ENCODE measurements at regions not wholly inside any gene's neighbourhood (a gene's known extent, or its start where the extent isn't known, plus 50 kb on each side); places are given as distances from the start of the nearest gene placed in this dataset.

- Mint-ChIP-seq H3K4me1 (ENCODE audit: low read depth) (no peaks in the 10 kb centered on the region), H3K36me3 (ENCODE audit: insufficient read depth) (no peaks in the 10 kb centered on the region), H3K27me3 (peaks cover 3% of the 10 kb centered on the region), H3K9me3 (ENCODE audit: low read depth) (no peaks in the 10 kb centered on the region), H3K27ac (no peak overlapping the region), H3K4me3 (ENCODE audit: low read depth) (no peak overlapping the region)
- DNase-seq (ENCODE audit: low spot score, unreplicated experiment): no peak
- no peak for TF ChIP-seq CTCF (IDR thresholded peaks at IDR 0.05; ENCODE audit: unreplicated experiment)
Observed at GRCh38 chr13:53135301-53135700, 106.7 kb downstream of the OLFM4 start.

GRCh38 chr13:53136554-53137215 lies 108.1 kb downstream of the OLFM4 start:
- Mint-ChIP-seq H3K4me3 (ENCODE audit: low read depth) (no peak overlapping the region), H3K4me1 (ENCODE audit: low read depth) (no peaks in the 10 kb centered on the region), H3K9me3 (ENCODE audit: low read depth) (no peaks in the 10 kb centered on the region), H3K27me3 (peaks cover 3% of the 10 kb centered on the region), H3K27ac (no peak overlapping the region), H3K36me3 (ENCODE audit: insufficient read depth) (no peaks in the 10 kb centered on the region)
- no peak for TF ChIP-seq CTCF (IDR thresholded peaks at IDR 0.05; ENCODE audit: unreplicated experiment)
- no peak for DNase-seq (ENCODE audit: low spot score, unreplicated experiment)

GRCh38 chr13:53137779-53138178 lies 109.2 kb downstream of the OLFM4 start:
- no peak for DNase-seq (ENCODE audit: low spot score, unreplicated experiment)
- no peak for TF ChIP-seq CTCF (IDR thresholded peaks at IDR 0.05; ENCODE audit: unreplicated experiment)
- Mint-ChIP-seq H3K27ac (no peak overlapping the region), H3K9me3 (ENCODE audit: low read depth) (no peaks in the 10 kb centered on the region), H3K27me3 (no peaks in the 10 kb centered on the region), H3K36me3 (ENCODE audit: insufficient read depth) (no peaks in the 10 kb centered on the region), H3K4me1 (ENCODE audit: low read depth) (no peaks in the 10 kb centered on the region), H3K4me3 (ENCODE audit: low read depth) (no peak overlapping the region)

- TF ChIP-seq CTCF (IDR thresholded peaks at IDR 0.05; ENCODE audit: unreplicated experiment): no peak
- Mint-ChIP-seq H3K36me3 (ENCODE audit: insufficient read depth) (no peaks in the 10 kb centered on the region), H3K27ac (no peak overlapping the region), H3K9me3 (ENCODE audit: low read depth) (no peaks in the 10 kb centered on the region), H3K4me1 (ENCODE audit: low read depth) (no peaks in the 10 kb centered on the region), H3K4me3 (ENCODE audit: low read depth) (no peak overlapping the region), H3K27me3 (no peaks in the 10 kb centered on the region)
- no peak for DNase-seq (ENCODE audit: low spot score, unreplicated experiment)
Observed at GRCh38 chr13:53138376-53139036, 109.9 kb downstream of the OLFM4 start.

GRCh38 chr13:53141336-53141735 lies 112.7 kb downstream of the OLFM4 start:
- DNase-seq (ENCODE audit: low spot score, unreplicated experiment): no peak
- no peaks in the 10 kb centered on the region for H3K36me3 Mint-ChIP-seq (ENCODE audit: insufficient read depth)
- H3K9me3 Mint-ChIP-seq (ENCODE audit: low read depth): no peaks in the 10 kb centered on the region
- H3K27ac Mint-ChIP-seq: no peak overlapping the region
- H3K4me3 Mint-ChIP-seq (ENCODE audit: low read depth): no peak overlapping the region
- TF ChIP-seq CTCF (IDR thresholded peaks at IDR 0.05; ENCODE audit: unreplicated experiment): no peak
- no peaks in the 10 kb centered on the region for H3K4me1 Mint-ChIP-seq (ENCODE audit: low read depth)
- no peaks in the 10 kb centered on the region for H3K27me3 Mint-ChIP-seq
